ENCODE measurements at regions not wholly inside any gene's neighbourhood (a gene's known extent, or its start where the extent isn't known, plus 50 kb on each side); places are given as distances from the start of the nearest gene placed in this dataset.

DNA sequence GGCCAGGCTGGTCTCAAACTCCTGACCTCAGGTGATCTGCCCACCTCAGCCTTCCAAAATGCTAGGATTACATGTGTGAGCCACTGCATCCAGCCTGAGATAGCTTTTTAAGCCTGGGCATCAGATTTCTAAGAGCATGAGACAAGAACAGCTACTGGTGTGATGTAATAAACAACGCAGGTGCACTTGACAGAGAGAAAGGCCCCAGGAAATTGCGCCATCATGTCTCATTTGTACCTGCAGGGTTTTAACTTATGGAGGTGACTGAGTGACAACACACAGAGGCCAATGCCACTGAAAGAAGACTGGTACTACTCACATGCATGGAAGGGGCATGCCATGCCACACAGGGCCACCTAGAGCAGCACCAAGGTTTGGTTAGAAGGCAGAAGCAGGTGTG lies 209.4 kb downstream of the SP3 start:
- no peak overlapping the region for H3K4me3 ChIP-seq
- H3K27ac ChIP-seq: no peak overlapping the region
- DNase-seq (ENCODE audit: extremely low spot score in 2 of 2): no peak
- H3K27me3 ChIP-seq: no peaks in the 10 kb centered on the region
- TF ChIP-seq CTCF (IDR thresholded peaks at IDR 0.05): no peak
- TF ChIP-seq POLR2A (IDR thresholded peaks at IDR 0.05): no peak
- TF ChIP-seq POLR2AphosphoS5 (IDR thresholded peaks at IDR 0.05; ENCODE audit: insufficient read depth in 1 of 2, low read depth in 1 of 2): no peak
- no peaks in the 10 kb centered on the region for H3K9me3 ChIP-seq
- intact Hi-C loops (cut with DNase I): no loop called here
- H3K4me1 ChIP-seq: no peaks in the 10 kb centered on the region
- H3K36me3 ChIP-seq: no peaks in the 10 kb centered on the region

DNA sequence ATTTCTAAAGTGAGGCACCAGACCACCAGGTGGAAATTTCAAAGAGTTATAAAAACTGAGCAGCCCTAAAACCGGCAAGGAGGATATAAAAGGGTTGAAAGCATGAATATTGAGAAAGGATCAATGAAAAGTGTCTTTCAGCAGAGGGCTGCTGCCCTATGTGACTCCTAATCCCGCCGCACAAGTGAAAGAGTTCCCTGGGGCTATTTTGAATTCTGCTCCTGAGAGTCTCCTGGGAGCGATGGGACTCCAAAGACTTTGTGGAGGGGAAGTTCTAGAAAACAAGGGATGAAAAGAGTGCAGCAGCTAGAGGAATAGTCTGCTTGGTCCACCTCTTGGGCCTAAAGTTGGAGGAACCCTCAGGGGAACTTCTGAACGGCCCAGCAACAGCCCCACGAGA lies 205.2 kb downstream of the SP3 start:
- Histone ChIP-seq H3K4me1 (no peaks in the 10 kb centered on the region), H3K27me3 (no peaks in the 10 kb centered on the region), H3K9me3 (no peaks in the 10 kb centered on the region), H3K27ac (no peak overlapping the region), H3K4me3 (no peak overlapping the region), H3K36me3 (no peaks in the 10 kb centered on the region)
- no peak for TF ChIP-seq CTCF (IDR thresholded peaks at IDR 0.05)
- TF ChIP-seq POLR2AphosphoS5 (IDR thresholded peaks at IDR 0.05; ENCODE audit: insufficient read depth in 1 of 2, low read depth in 1 of 2): no peak
- no peak for TF ChIP-seq POLR2A (IDR thresholded peaks at IDR 0.05)
- DNase-seq (ENCODE audit: extremely low spot score in 2 of 2): no peak
- intact Hi-C loops (cut with DNase I): no loop called here

GRCh38 chr2:173760553-173760952 lies 204.6 kb downstream of the SP3 start:
- no peak for DNase-seq (ENCODE audit: extremely low spot score in 2 of 2)
- Histone ChIP-seq H3K27me3 (no peaks in the 10 kb centered on the region), H3K36me3 (no peaks in the 10 kb centered on the region), H3K27ac (no peak overlapping the region), H3K9me3 (no peaks in the 10 kb centered on the region), H3K4me1 (no peaks in the 10 kb centered on the region), H3K4me3 (no peak overlapping the region)
- no peak for TF ChIP-seq CTCF (IDR thresholded peaks at IDR 0.05)
- peak in 1 of 2 donors; percentile 21 for TF ChIP-seq POLR2AphosphoS5 (IDR thresholded peaks at IDR 0.05; ENCODE audit: insufficient read depth in 1 of 2, low read depth in 1 of 2)
- intact Hi-C loops (cut with DNase I): no loop called here

GRCh38 chr2:173761603-173762119 lies 203.5 kb downstream of the SP3 start:
- no peak overlapping the region for H3K27ac ChIP-seq
- no peaks in the 10 kb centered on the region for H3K9me3 ChIP-seq
- no peak for TF ChIP-seq CTCF (IDR thresholded peaks at IDR 0.05)
- TF ChIP-seq POLR2A (IDR thresholded peaks at IDR 0.05): no peak
- no peak for TF ChIP-seq POLR2AphosphoS5 (IDR thresholded peaks at IDR 0.05; ENCODE audit: insufficient read depth in 1 of 2, low read depth in 1 of 2)
- H3K36me3 ChIP-seq: no peaks in the 10 kb centered on the region
- H3K27me3 ChIP-seq: no peaks in the 10 kb centered on the region
- H3K4me3 ChIP-seq: no peak overlapping the region
- intact Hi-C loops (cut with DNase I): no loop called here
- no peak for DNase-seq (ENCODE audit: extremely low spot score in 2 of 2)
- H3K4me1 ChIP-seq: no peaks in the 10 kb centered on the region

DNA sequence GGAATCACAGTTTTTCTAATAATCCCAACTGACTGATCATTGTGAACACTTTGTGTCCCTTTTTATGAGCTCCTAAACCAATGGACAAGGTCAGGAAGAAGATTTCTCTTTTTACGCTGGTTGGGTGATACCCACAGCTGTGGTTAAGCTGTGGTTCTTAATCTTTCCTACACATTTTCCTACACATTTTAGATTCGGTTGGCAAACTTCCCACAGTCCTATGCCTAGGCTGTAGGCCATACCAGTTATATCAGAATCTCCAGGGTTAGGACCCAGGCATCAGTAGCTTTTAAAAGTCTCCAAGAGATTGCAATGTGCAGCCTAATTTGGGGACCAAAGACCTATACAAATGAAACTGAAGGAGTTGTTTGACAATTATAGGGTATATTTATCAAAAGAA lies 203.0 kb downstream of the SP3 start:
- H3K27ac ChIP-seq: no peak overlapping the region
- TF ChIP-seq CTCF (IDR thresholded peaks at IDR 0.05) (no peak), POLR2A (IDR thresholded peaks at IDR 0.05) (no peak), POLR2AphosphoS5 (IDR thresholded peaks at IDR 0.05; ENCODE audit: insufficient read depth in 1 of 2, low read depth in 1 of 2) (no peak)
- H3K27me3 ChIP-seq: no peaks in the 10 kb centered on the region
- no peaks in the 10 kb centered on the region for H3K9me3 ChIP-seq
- intact Hi-C loops (cut with DNase I): no loop called here
- H3K36me3 ChIP-seq: no peaks in the 10 kb centered on the region
- no peak for DNase-seq (ENCODE audit: extremely low spot score in 2 of 2)
- H3K4me1 ChIP-seq: no peaks in the 10 kb centered on the region
- H3K4me3 ChIP-seq: no peak overlapping the region

Measured in vagina (tissue), 2 donors.